GM18907 (cell line): ENCODE measurements at regions not wholly inside any gene's neighbourhood (a gene's known extent, or its start where the extent isn't known, plus 50 kb on each side); places are given as distances from the start of the nearest gene placed in this dataset.
A peak's percentile ranks its signal among the peaks of the same experiment; 100 is the strongest.
"Not testable (repeated sequence)": the region's sequence is repeated elsewhere in the genome, so short reads cannot be mapped to it uniquely, and the experiment has no call there.

Experiments used
- ATAC-seq: cut with Tn5 transposase; IDR thresholded peaks from one replicate; pipeline ENCODE4 v1.9.1; 2021; ENCODE audit warnings: mild to moderate bottlenecking, moderate library complexity; ENCODE audit not compliant: unreplicated experiment

DNA sequence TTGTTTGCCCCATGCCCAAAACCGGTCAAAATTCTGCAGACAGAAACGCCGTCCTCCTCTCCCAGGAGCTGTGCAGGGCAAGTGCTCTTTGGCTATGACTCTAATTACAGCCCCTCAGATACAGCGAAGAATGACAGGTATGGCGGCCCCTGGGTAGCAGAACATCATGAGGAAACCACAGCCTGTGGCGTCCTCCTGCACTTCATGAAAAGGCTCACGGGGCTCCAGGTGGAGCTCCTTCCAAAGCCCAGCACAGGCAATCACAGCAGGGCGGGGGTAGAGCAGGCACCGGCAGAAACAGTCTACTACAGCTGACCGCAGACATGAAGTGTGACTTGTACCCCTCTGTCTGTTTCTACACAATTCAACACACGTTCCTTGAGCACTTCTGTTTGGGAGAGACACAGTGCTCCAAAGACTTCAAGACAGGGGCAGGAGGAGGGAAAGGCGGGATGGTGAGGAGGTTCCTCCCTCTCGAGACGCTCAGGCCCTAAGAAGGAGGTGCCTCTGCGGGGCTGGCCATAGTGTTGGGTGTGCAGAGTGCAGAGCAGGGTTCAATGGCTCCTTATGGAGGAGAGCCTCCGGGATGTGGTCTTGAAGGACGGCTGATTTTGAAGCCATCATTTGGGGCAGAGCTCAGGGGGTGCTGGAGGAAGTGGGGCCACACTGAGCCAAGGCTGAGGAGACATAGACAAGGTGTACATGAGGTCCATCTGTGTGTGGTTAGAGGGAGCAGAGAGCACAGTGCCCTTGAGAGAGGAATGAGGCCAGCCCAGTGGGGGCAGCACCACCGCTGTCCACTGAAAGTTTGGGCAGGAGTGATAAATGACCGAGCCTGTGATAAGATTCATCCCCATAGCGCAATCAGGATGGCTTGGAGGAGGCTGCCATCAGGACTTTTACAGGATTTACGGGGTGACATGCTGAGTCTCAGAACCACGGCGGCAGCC is 468.3 kb downstream of the EIPR1 start:
- no peak for ATAC-seq

DNA sequence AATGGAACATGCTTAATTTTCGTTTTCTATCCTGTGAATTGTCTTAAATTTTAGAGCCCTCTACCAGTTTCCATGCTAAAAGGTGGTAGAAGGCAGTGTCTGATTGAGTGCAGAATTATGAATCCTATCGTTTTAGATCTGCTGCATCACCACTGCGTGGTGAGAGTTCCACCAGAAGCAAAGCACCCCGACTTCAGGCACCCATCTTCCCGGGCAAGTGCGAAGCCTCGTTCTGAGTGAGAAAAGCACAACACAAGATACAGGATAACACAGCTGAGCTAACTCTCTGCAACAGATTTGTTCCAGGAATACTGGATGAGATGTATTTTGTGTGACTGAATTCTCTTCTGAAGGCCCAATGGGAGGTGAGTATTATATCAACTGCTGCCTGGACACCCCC is 471.5 kb downstream of the EIPR1 start:
- no peak for ATAC-seq

DNA sequence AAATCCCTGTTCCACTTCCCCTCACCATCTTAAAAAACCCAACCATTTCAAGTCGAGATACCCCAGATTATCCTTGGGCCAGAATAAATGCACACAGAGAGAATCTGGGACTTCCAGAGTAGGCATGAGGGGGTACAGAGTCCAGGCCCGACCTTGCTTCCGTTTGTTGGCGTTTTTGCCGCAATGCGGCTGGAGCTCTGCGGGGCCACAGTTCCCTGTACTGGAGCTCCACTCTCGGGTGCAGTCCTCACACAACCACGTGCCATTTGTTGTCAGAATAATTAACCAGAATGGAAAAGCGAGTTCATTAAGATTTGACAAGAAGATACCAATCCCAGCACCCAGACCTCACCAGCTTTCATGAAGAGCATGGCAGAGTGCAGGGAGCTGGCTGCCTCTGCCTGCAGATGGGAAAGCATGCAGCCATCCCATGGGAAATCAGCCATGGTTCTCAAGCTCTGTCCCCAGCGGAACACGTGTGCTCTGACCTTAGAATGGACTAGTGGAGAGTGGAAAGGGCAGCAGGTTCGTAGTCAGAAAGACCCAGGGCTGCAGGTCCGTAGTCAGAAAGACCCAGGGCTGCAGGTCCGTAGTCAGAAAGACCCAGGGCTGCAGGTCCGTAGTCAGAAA is 472.8 kb downstream of the EIPR1 start:
- ATAC-seq, result no peak

DNA sequence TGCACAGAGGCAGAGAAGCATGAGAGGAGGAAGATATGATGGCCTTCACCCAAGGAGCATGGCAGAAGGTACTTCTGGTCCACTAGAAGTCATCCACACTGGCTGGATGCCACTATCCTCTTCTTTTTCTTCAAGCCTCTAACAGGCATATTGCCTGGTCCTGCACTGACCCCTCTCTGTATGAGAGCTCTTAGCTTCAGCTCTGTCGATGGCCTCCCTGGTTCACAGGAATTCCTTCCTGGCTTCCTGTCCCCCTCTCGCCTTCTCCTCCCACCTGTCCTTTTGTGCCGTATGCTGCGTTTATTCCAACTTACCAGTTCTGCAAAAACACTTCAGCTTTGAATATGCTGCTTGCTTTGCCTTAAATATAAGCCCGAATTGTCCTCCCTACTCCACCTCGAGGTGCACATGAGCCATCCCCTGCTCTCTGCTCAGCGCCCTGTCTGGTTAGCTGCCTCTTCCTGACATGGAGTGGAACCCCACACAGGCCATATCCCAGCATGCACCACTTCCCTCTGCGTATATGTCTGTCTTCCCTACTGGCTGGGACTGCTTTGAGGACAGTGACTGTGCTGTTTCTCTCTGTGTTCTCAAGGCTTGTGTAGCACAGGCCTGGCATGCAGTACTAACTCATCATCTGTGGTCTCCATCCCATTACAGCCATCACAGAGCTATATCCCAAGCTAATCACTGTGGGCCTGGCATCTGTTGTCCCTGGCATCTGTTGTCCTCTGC is 474.9 kb downstream of the EIPR1 start:
- ATAC-seq, result no peak

DNA sequence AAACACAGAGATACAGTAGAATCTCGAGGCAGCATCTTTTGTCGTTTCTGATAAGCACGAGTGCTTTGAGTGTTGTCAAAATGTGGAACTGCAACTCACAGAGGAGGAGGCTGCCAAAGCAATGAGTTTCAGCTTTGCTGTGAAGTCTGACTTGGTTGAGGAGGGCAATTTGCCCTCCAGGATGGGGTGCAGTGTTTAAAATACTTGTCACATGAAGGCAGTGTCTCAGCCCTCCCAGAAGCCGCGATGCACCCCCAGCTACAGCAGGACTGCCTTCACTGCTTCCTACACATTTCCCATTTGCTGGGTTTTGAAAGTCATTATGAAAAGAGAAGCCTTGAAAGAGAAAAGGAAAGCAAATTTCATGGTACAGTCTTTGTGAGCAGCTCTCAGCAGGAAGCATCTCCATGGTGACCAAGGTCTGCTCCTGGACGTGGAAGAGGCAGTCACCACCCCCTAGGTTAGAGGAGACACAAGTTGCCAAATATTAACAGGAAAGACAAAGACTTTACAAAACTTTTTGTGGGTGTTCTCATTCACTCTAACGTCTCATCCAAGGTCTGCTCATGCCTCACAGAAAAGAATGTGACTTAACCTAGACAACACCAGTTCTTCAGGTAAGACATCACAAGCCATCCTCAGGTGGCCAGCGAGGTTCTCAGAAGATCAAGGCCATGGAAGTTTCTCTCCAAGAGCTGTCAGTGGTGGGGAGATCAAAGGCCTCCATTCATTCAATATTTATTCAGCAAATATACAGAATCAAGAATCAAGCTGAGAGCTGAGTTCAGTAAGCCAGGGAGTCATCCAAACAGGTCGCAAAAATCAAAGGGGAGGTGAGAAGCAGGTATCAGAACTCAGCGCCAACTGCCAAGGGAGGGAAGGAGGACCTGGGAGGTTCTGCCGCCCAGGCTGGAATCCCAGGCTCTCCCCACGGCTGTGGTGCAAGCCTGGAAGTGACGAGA is 476.0 kb downstream of the EIPR1 start:
- peak; percentile 92 for ATAC-seq

DNA sequence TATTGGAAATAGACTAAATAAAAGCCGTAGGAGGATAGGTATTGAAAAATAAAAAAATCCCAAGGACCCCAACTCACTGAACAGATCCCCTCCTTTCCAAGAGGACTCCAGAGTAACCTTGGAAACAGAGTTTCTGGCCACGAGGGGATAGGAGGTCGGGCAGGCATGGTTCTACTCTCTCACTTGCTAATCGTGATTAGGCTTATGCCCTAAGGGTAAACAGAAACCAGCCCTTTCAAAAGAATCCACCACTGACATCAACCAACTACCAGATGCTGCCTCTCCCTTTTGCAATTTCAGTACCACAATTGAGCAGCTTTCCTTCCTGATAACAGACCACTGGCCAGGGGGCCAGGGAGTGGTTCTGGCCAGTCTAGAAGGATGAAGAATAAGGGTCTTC is 477.8 kb downstream of the EIPR1 start:
- no peak for ATAC-seq

DNA sequence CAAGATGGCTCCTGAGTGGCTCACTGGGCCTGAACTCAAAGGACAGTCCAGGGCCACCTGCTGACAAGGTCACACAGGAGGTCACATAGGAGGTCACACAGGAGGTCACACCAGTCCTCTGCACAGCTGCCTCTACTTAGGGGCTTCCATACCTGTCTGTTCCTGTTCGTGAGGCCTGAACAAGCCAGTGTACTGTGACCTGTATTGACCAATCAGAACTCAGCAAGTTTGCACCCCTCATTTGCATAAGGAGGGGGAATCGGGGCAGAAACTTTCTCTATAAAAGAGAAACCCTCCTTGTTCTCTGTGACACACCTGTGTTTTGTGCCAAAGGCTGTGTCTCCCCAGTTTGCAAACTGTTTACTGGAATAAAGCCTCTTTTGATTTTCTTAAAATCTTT is 478.9 kb downstream of the EIPR1 start:
- peak; percentile 31 for ATAC-seq

DNA sequence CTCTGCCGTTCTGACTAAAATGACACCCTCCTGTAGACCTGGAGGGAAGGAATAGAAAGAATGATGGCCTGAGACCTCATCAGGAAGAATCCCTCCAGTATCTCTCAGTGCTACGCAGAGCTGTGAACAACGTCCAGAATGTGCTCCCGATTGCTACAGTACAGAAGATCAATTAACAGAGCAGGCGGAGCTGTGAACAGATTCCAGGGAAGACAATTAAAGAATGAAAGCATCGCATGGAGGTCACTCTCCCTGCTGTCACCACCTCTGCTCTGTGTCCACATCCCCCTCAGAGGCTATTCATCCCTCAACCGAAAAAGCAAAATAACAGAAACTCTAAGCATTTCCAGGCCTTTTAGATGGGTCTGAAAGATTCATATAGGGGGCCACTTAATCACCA is 481.0 kb downstream of the EIPR1 start:
- no peak for ATAC-seq

DNA sequence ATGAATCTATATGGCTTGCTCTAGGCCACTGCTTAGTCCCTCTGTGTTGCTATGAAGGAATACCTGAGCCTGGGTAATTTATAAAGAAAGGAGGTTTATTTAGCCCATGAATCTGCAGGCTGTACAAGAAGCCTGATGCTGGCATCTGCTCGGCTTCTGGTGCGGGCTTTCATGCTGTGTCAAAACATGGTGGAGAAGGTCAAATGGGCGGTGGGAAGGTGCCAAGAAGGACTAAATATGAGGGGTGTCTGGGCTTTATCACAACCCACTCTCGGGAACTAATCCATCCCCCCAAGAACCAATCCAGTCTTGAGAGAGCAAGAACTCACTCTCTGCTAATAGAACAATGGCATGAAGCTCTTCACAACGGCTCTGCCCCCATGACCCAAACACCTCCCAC is 481.6 kb downstream of the EIPR1 start:
- ATAC-seq, result no peak

DNA sequence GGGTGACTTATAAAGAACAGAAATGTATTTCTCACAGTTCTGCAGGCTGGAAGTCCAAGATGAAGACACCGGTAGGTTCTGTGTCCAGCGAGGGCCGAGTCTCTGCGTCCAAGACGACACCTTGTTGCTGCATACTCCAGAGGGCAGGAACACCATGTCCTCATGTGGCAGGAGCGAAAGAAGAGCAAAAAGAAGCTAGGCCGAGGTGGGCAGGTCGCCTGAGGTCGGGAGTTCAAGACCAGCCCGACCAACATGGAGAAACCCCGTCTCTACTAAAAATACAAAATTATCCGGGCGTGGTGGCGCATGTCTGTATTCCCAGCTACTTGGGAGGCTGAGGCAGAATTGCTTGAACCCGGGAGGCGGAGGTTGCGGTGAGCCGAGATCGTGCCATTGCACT is 483.6 kb downstream of the EIPR1 start:
- ATAC-seq, result not testable (repeated sequence)

DNA sequence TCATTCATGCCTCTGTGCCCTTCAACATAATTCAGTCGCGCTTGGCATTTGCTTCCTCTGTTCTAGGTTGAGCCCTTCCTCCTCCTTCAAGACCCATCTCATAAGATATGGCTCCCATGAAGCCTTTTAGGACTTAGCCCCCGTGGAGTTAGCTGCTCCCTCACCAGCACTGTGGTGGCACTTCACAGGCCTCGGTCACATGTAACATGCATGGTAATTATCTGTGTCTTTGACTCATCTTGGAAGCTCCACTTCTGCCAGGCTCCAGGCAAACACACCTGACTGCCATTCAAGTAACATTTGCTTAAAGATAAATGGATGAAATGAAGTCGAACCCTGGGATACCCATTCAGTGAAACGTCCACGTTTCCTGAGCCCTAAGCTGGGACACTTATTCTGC is 484.7 kb downstream of the EIPR1 start:
- ATAC-seq, result no peak

DNA sequence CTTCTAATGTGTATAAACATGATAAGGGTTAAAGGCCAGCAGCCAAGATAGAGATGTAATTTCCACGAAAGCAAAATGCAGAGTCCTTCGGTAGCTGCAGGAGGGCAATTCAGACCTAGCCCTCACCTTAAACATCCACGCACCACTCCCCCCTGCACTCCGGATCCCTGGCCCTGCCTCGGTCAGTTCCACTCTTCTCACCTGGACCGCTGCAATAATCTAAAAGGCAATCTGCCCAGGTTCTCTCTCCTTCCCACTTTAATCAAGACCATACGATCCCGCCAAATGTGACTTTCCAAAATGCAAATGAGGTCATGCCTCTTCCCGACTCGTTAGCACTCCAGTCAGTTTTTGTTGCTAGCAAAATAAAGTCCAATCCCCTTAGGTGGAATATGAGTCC is 485.2 kb downstream of the EIPR1 start:
- ATAC-seq, result no peak

DNA sequence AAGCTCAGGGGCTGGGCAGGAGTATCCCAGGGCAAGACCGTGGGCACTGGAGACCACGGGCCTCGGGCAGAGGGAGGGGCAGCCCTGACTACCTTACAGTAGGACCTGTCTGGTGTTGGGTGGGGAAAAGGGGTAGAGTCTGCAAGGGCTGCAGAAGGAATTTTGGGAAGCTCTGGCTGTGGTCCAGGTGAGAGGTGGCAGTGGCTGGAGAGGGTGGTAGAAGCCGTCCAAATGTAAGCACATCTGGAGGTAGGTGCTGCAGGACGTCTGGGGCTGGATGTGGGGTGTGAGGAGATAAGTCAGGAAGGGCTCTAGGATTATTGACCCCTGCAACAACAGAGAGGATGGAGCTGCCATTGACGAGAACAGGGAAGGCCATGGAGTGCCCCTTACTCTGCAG is 486.7 kb downstream of the EIPR1 start:
- ATAC-seq, result no peak

DNA sequence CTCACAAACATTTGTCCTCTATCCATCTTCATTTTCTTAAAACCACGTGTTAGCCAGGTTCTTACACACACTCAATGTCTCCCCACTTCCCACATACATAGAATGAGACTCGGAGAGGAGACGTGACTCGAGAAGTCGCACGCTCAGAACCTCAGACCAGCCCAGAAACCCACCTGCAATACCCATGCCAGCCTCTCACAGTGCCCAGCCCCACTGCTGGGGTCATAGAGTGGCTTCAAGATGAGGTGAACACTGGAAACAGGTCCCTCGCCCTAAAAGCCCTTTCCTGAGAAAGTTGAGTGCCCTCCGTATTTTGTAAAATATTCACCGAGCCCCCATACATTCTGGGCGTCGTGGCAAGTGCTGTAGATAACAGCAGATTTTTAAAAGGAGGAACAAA is 487.4 kb downstream of the EIPR1 start:
- no peak for ATAC-seq

DNA sequence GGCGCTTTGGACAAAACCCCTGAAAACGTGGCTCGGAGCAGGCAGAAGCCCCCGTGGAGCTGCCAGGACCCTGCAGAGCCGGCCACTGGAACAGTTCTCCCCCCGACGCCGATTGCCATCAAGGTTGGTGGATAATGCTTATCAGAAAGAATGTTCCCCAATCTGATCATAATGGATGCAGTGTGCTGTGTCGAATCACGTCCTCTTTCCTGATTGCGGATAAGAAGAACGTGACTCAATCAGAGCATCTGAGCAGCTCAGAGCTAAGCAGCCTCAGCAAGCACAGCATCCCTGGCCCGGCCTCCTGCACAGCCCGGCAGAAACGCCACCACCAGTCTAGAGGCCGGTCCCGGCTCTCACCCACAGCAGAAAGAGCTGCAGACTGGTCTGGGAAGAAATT is 488.0 kb downstream of the EIPR1 start:
- ATAC-seq, result no peak

DNA sequence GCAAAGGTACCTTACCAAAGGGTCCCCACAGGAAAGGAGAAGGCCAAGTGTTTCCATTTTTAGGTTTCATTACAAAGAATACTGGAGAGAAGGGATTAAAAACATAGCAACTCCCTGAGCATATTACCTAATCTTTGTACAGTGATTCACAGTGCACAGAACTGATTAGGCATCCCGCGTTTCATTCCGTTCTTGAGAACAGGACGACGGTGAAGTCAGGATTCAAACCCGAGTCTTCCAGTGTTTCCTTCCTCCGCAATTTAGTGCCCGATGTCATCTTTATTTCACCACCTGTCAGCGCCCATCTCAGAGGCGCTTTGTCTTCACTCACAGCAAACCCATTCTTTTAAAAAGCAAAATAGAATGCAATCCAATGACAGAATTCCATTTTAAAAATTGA is 488.5 kb downstream of the EIPR1 start:
- ATAC-seq, result no peak

DNA sequence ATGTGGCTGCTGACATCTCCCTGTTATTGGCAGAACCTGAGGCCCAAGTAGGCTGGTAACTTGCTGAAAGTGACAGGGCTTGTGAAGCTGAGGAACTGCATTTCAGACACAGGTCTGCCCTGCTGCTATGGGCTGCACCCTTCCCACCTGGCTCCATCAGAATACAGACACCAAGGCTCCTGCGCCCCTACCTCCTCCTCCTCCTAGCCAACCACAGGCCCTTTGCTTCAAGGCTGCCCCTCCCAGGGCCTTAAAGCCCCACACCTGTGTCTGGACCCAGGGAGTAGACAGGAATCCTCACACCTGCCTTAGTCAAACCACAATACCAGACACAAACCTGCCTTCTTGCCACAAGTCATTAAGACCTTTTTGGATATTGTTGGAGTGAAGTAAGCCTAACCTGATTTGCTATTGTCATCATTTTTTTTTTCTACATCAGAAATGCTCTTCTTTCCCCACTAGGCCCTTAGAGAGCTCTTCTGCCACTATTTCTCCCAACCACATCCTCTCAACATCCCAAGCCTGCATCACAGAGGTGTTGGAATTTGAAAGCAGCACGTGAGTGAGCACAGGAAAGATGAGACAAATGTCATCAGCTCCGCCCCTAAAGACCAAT is 489.7 kb downstream of the EIPR1 start:
- no peak for ATAC-seq

DNA sequence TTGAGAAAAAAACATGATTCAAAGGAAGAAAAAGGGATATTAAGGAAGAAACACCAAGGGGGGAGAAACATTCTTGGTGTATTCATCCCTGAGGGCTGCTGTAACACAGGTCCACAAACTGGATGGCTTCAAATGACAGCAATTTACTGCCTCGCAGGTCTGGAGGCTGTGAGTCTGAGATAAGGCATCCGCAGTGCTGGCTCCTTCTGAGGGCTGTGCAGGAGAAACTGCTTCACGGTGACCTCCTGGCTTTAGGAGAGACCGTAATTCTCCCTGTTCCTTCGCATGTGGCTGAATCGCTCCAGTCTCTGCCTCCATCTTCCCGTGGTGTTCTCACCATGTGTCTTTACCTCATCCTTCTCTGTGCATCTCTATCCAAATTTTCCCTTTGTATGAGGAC is 490.7 kb downstream of the EIPR1 start:
- ATAC-seq, result no peak

DNA sequence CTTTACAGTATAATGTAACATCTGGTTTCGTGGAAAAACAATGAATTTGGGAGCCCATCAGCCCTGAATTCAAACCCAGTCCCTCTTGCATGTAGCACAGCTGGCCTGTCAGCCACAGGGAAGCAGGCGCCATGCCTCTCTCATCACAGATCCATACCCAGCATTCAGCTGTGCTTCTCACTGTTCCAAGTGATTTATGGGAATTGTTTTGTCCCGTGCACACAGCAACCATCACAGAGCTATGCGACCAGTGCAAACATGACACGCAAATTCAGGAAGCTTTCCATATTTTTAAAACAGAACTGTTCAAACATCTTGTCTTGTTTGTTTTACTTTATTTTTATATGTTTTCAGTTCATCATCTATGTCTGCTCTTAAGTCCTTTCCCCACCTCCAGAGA is 496.1 kb downstream of the EIPR1 start:
- no peak for ATAC-seq

DNA sequence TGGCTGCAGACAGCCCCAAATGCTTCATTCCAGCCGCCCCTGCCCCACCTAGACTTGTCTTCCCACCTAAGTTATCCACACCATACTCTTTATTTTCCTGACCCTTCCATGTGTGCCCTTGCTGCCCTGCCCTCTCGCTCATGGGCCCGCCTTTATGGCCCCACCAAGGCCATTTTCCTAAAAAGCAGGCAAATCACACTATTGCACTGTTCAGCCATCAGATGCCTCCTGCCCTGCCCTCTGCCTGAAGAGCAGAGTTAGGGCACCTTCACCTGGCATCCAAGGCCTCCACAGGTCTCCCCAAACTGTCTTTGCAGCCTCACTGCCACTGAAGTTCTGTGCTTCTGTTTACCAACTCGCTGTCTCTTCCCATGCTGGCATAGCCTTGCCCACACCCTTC is 496.7 kb downstream of the EIPR1 start:
- ATAC-seq, result no peak
